ENCODE measurements at regions not wholly inside any gene's neighbourhood (a gene's known extent, or its start where the extent isn't known, plus 50 kb on each side); places are given as distances from the start of the nearest gene placed in this dataset.

GRCh38 chr4:36824682-36825081 is 419.9 kb upstream of the NWD2 start:
- no peak for TF ChIP-seq CTCF (IDR thresholded peaks at IDR 0.05)
- TF ChIP-seq POLR2A (IDR thresholded peaks at IDR 0.05): no peak
